HG03457 (cell line): ENCODE measurements at regions not wholly inside any gene's neighbourhood (a gene's known extent, or its start where the extent isn't known, plus 50 kb on each side); places are given as distances from the start of the nearest gene placed in this dataset.
"Not testable (repeated sequence)": the region's sequence is repeated elsewhere in the genome, so short reads cannot be mapped to it uniquely, and the experiment has no call there.

Experiments used
- ATAC-seq: cut with Tn5 transposase; IDR thresholded peaks from one replicate; pipeline ENCODE4 v1.9.1; 2021; ENCODE audit warnings: moderate number of reproducible peaks; ENCODE audit not compliant: unreplicated experiment

DNA sequence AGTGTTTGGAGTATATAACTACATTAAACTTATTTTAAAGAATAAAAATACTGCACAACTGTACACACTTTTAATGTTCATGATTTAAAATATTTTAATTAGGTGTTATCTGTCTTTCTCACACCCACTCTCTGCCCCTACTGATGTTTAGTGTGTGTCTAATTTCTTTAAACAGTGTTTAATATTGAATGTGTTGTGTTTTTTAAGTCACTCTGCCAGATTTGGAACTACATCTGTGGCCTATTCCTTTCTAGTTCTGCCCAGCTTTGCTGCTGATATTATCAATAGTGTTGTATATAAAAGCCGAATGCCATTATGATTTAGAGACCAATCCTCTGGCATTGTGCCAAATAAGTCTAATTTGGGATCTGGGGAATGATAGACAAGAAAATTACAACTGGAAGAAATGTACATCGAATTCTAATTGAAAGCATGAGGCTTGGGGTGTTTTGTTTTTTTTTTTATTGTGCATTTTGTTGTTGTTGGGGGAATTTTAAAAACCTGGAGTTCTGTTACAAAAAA lies 398.0 kb downstream of the CPS1 start:
- ATAC-seq = no peak

DNA sequence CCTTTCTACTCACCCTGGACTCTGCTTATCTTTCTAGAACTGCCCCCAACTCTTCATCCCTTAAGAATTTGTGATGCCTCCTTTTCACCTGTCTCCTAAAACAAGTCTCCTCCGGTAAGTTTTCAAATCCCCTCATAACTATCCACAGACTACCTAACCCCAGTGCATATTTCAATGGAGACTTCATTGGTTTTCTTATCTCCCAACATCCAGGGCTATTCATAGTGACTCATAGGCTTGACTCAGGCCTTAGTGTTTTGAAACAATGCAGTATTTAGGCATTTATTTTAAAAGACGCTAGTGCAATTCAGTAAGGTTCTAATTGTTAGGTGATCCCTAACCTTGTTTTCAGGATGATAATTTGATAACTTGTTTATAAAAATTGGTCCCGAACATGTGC lies 399.2 kb downstream of the CPS1 start:
- no peak for ATAC-seq

DNA sequence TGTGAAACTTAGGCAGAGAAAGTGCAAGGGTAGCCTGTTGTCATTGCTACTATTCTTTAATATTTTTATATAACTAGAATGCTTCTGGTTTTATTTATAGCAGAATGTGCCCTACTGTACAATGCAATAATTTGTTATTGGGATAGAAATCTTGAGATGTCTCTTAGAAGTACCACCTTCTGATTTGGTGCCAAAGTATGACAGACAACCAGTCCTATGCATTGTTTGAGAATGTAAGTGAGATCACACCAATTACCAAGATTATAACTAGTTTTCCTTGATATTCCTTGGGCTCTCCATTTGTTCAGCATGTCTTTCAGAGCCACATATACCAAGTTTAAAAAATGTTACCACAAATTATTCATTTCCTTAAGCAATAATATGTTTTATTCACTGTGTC lies 399.7 kb downstream of the CPS1 start:
- ATAC-seq = no peak

DNA sequence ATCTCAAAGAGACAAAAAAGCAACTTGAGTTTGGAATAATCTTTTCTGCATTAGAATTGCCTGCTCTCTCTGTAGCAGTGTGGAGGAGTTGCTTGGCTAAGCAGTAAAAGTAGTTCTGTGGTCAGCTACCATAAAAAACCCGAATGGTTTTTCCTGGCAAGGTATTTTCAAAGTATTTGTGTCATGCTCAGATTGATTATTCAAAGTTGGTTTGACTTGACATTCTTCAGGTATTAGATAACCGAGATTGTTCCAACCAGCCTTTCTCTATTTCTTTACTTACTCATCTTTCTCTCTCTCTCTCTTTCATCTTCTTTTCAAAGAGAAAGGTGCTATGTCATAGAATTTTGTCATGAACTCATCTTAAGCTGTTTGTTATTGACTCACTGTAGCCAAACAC lies 404.9 kb downstream of the CPS1 start:
- no peak for ATAC-seq

DNA sequence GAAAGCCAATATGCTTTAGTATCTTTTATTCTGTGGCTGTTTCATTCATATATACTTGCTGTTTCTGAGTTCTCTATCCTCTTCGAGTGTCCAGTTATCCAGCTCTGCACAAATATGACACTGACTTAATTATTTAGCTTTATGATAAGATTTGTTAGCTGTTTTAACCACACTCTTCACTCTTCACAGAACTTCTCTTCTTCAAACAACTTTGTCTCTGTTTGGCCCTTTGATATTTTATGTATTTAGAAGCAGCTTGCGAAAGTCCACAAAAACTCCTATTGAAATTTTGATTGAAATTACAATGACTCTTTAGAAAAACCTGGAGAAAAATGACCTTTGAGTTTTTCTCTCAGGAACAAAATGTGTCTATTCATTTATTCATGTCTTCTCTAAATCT lies 407.0 kb downstream of the CPS1 start:
- ATAC-seq = no peak

DNA sequence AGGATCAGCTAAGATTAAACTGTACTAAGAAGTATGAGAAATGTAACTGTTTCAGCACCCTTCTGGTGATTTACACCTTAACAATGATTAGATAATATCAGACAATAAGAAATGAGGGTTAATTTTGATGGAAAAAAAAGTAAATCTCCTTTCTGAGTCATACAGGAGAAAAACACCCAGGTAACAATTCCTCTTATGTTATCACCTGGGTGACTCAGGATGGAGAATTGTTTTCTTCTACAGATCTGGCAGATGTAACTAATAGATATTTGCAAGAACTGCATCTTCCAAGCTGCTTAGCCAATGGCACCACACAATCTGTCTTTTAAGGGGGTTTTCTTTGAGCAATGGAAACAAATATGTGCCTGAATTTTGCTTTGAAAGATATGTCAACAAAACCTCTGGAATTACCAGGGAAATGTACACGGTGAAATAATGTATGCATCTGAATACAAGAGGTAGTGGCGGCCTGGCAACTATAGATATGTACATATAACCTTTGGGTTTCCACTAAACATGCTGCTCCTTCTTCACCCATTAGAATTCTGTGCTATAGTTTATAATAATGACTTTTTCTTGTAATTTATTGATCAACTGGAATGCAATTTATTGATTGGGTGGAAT lies 407.9 kb downstream of the CPS1 start:
- ATAC-seq = no peak

DNA sequence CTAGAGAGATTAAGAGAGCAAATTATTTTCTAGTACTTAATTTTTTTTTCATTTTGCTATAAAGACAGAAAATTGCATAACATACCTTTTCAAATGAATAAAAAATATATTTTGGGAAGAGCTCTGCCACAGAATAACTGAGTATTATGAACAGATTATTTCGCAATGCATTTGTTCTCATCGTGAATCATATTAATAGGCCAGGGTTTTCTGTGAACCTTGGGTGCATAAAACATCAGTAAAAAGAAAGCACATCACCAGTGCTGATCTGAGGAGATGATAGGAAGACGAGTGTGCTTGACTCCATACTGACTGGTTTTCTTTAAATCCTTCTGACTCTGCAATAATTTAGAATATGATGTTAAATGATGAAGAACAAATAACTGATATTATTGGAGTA lies 409.1 kb downstream of the CPS1 start:
- no peak for ATAC-seq

DNA sequence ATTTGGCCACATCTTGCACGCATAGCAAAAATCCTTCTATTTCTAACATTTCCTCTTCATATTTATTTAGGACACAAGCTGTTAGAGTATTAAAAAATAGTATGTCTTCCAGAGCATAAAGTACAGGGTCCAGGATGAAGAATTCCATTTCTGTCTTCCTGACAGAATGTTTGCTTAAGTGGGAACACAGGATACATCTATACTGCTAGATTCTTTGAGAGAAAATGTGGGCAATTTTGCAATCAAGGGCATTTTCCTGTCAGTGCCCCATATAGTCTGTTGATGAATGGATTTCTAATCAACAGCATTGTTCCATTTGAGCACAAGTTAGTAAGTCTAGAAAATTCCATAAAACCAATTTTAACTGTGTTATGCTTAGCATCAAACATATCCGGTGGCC lies 409.9 kb downstream of the CPS1 start:
- no peak for ATAC-seq

DNA sequence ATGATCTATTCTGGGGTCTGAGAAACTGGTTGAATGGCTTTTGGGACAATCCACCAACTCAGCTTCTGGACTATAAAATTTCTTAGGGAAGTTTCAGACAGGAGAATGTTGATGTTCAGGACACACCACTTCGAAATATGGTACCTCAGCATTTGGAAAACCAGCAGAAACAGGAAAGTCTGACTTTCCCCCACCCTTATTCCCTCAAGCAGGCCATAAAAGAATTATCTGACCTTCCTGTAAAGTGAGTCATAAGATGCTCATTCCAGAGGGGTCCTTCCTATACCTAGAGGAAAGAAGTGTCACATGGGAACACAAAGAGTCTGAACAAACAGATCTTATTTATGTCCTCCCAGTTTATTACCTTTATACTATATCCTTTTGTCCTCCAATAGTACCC lies 415.0 kb downstream of the CPS1 start:
- no peak for ATAC-seq

DNA sequence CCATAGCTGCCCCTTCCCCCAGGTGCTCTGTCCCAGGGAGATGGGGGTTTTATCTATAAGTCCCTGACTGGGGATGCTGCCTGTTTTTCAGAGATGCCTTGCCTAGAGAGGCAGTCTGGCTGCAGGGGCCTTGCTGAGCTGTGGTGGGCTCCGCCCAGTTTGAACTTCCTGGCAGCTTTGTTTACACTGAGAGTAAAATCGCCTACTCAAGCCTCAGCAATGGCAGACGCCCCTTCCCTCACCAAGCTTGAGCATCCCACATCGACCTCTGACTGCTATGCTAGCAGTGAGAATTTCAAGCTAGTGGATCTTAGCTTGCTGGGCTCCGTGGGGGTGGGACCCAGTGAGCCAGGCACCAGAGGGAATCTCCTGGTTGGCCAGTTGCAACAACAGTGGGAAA lies 430.4 kb downstream of the CPS1 start:
- ATAC-seq = not testable (repeated sequence)

DNA sequence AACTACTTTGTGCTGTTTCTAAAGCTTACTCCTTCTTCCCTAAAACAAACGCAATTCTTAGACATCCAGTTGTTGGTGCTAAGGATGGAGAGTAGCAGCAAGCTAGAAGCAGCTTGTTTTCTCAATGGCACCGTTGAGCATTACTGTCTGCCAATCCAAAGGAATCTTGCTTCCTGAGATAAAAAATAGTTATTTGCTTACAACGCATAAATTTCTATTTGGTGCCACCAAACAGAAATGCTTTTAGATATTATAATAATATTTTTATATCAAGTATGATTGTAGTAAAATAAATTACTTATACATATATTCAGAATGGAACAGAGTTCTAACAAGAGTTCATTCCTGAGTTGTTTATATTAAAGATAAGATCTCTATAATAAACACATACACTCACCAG lies 434.7 kb downstream of the CPS1 start:
- no peak for ATAC-seq

DNA sequence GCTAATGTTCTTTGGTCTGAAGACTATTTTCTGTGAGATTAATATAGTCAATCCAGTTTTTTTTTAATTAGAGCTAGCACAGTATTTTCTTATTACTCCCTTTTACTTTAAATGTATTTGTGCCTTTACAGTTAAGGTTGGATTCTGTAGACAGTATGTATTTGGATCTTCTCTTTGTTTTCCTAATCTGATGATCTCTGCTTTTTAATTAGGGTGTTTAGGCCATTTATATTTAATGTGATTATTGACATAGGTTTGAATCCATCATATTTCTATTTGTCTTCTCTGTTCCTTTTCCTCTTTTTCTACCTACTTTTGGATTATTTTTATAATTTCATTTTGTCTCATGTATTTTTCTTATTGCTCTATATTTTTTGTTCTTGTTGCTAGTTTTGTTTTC lies 437.7 kb downstream of the CPS1 start:
- no peak for ATAC-seq

DNA sequence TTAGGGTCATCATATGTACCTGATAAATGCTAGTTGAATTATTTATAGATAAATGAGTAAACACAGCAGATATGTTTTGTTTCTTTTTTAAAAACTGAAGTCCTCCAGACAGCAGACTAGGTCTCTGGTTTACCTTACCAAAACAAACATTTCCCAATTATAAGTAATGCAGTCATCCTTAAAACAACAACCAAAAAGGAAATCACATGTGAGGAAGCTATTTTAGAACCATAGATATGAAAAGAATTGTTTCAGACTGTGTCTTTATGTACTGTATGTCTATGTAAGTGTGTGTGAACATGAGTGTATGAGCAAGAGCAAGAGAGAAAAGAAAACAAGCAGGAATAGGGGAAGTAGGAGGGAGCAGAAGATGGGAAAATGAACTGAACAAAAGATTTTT lies 441.0 kb downstream of the CPS1 start:
- ATAC-seq = no peak

DNA sequence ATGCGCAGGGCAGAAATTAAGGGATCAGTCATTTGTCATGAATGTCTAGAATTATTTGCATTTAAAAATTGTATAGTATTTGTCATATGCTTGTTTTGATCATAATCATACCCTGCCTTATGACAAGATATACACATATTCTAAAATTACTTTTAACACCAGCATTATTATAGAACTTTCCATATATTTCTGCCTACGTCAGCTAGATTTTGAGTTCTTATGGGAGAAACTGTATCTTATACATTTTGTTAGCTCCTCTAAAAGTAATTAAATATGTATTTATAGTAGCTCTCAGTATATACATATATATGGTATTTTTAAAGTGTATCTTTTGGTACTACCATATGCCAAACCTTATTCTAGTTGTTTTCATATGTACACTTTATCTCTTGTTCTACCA lies 441.9 kb downstream of the CPS1 start:
- ATAC-seq = no peak

DNA sequence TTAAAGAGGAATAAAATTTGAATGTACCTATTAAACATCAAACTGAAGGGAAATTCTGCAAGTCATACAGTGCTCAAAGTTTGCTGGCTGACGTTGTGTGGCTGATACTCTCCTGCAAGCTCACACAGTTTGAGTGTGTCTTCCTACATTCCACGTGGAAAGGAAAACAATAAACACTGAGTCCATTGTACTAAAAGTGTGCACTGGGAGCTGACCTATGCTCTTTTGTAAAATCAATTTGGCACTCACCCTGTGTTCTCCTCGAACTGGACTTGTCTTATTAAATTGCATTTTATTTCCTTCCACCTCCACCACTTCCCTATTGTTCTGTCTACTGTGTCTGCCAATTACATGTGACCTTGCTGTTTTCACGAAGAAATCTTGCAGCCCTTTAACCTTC lies 458.0 kb downstream of the CPS1 start:
- ATAC-seq = no peak

DNA sequence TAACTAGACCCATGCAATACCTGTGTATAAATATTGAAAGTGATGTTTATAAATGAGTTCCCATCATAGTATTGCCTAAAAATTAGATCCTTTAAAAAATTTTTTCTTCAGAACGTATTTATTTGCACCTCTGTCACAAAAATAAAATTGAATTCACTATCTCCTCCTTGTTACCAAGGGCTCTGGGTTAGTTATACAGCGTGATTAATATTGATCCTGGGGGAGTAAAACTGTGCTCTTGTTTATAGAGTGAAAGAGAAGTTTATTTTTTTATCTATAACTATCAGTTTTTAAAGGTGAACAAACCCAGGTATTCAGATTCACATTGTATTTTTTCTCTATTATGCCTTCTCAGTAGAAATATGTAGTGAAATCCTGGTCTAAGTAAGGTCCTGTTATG lies 458.5 kb downstream of the CPS1 start:
- ATAC-seq = no peak

DNA sequence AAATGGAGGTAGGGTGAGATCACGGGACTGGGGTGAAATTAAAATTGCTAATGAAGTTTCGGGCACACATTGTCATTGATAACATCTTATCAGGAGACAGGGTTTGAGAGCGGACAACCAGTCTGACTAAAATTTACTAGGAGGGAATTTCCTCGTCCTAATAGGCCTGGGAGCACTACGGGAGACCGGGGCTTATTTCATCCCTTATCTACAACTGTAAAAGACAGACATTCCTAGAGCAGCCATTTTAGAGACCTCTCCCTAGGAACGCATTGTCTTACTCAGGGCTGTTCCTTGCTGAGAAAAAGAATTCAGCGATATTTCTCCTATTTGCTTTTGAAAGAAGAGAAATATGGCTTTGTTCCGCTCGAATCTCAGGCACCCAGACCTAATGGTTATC lies 468.7 kb downstream of the CPS1 start:
- not testable (repeated sequence) for ATAC-seq

DNA sequence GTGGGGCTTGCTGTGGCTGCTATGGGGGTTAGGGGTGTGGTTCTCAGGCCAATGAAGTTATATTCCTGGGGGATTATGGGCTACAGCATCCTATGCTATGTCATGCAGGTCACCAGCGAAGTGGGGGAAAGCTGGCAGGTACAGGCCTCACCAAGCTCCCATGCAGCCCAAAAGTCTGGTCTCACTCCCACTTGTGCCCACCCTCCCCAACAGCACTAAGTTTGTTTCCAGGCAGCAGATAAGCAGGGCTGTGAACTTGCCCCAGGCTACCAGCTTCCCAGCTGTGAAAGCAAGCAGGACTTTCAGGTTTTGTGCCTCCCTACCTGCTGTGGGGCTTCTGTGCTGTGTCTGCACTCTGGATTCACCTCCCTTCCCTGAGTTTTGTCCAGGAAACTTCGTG lies 469.7 kb downstream of the CPS1 start:
- ATAC-seq = no peak

DNA sequence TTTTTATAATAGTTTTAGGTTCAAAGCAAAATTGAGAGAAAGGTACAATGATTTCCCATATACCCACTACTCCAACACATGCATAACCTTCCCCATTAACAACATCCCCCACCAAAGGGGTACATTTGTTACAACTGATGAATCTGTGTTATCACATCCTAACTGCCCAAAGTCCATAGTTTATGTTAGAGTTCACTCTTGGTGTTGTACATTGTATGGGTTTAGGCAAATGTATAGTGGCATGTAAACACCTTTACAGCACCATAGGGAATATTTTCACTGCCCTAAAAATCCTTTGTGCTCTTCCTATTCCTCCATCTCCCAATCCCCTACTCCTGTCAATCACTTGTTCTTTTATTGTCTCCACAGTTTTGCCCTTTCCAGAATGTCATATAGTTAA lies 471.6 kb downstream of the CPS1 start:
- no peak for ATAC-seq

DNA sequence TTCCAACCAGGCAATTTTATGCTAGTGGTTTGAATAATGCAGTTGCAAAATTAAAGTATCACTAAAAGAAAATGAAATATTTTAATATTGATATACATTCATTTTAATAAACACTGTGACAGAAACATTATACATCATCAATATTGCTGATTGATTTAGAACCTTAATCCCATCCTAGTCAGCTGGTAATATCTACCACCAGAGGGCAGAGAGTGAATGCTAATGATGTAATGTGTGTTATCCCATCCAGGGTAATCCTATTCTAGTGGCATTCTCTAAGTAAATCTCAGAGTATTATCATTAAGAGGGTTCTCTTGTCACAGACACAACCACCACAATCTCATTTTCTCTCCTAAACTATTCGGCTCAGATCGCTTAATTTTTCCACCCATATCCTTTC lies 477.4 kb downstream of the CPS1 start:
- no peak for ATAC-seq

DNA sequence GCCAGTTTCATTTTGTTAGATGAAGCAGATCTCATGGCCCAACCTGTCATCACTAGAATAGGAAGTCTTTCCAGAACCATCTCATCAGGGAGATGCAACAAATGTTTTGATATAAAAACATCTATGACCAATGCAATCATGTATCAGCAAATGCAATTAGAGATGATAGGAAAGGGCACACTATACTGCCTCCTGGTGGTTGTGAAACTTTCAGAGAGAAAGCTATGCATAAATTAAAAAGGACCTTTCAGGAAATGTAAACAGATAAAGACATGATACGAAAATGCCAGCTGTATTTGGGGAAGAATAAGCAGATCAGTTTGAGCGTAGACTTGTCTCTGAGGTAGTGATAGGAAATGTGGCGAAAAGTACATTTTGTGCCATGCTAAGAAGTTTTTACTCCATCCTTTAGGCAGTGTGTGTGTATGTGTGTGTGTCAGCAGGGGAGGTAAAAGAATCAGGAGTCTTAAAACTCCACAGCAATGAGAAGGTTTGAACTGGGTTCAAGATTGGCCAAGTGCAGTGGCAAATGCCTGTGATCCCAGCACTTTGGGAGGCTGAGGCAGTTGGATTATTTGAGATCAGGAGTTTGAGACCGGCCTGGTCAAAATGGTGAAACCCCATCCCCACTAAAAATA lies 479.3 kb downstream of the CPS1 start:
- ATAC-seq = no peak

DNA sequence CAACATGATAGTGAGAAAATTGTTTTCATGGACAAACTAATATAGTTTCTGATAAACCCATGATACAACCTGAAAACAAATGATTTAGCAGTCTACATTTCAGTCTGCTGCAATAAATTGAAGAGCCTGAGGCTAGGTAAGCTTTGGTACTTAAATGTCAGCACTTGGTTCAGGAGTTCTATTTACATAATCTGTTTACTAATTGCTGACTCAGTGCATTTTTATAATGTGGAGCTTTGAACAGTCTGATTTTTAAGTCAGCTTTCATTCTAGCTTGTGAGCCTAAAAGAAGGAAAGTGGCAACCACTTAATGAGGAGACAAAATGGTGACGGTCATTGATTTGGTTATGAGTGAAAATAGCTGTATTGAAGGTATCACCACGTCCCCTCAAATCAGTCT lies 488.6 kb downstream of the CPS1 start:
- no peak for ATAC-seq
